GM21723 (cell line): ENCODE measurements at regions not wholly inside any gene's neighbourhood (a gene's known extent, or its start where the extent isn't known, plus 50 kb on each side); places are given as distances from the start of the nearest gene placed in this dataset.
"Not testable (repeated sequence)": the region's sequence is repeated elsewhere in the genome, so short reads cannot be mapped to it uniquely, and the experiment has no call there.

Experiments
- ATAC-seq: cut with Tn5 transposase; IDR thresholded peaks from one replicate; pipeline ENCODE4 v1.9.1; 2021; ENCODE audit warnings: mild to moderate bottlenecking, moderate library complexity; ENCODE audit not compliant: unreplicated experiment

DNA sequence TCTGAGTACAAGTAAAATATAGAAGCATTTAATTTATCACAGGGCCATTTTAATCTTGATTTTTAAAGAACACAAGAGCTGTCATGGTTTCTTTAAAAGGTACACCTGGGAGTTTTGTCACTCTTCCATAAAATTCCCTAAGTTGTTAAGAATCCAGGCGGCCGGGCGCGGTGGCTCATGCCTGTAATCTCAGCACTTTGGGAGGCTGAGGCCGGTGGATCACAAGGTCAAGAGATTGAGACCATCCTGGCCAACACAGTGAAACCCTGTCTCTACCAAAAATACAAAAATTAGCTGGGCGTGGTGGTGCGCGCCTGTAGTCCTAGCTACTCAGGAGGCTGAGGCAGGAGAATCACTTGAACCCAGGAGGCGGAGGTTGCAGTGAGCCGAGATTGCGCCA lies 278.3 kb downstream of the PCDH17 start:
- ATAC-seq, result not testable (repeated sequence)

DNA sequence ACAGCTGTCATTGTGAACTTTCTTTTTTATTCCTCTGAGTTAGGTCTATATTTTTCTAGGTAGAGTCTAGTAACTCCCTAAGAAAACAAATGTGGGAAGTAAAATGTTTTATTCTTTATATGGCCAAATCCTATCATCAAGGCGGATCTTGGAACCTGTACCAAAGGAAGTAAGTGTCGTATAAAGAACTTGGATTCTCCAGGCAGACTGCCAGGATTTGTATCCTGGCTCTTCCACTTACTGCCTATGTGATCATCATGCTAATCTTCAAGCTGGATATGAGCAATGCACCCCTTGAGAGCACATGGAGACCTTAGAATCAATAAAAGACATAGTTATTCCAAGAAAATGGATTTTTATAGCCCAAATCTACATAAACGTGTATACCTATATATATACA lies 286.5 kb downstream of the PCDH17 start:
- ATAC-seq, result no peak

DNA sequence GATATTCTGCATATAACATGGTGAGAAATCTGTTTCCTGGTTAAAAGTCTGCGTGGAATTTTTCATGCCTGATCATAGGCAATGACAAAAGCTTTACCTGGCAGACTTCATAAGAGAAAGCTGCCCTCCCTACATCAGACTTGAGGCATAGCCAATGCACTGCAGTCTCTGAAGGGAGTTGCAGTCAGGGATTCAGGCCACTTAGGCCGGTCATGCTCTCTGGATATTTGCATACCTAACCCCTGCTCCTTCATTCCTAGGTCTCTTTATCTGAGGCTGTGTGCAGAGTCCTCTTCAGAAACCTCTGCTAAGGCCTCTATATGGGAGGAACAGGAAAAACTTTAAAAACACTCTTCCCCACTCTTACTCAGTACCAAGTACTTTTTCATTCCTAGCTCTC lies 287.4 kb downstream of the PCDH17 start:
- no peak for ATAC-seq

DNA sequence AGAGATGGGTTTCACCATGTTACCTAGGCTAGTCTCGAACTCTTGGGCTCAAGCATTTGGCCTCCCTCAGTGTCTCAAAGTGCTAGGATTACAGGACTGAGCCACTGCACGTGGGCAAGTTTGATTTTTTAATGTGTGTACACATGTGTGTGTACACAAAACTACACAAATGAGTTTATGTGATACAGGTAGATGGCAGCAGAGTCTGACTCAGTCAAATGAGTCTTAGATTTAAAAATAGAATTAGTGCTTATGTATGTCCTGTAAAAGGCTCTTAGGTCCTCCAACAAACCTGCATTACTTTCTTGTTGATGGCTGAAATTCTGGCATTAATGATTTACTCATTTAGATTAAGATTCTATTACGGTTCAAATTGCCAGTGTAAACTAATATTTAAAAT lies 293.7 kb downstream of the PCDH17 start:
- no peak for ATAC-seq

DNA sequence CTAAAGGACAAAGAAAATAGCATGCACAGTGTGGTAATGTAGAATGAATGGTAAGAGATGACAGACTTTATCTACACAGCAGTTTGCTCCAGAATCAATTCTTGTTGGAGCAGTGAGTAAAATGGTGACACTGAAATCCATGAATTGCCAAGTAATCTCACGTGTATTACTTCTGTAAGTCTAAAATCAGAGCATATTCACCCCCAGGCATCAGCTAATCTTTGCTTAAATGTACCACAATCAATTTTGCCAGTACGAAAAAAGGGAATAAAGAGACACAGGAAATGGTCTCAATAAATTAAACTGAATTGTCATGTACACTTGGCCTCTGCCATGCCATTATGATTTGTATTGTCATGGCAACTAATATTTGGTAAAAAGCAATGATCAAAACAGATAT lies 294.2 kb downstream of the PCDH17 start:
- ATAC-seq, result no peak

DNA sequence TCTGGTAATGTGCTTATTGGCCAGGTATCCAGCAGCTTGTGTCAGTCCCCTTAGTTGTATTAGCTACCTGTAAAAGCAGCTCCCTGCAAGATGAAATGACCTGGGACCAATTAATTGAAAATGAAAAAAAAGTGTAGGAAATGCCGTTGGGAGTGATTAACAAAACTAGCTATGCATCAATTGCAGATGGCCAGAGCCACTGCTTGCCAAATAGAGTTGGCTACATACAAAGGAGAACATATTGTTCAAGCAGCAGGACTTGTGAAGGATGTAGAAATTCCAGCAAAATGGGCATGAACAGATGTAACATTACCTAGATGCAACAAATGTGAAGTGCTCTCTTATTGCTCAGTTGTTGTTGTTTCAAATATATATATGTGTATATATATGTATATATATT lies 300.5 kb downstream of the PCDH17 start:
- ATAC-seq, result no peak

DNA sequence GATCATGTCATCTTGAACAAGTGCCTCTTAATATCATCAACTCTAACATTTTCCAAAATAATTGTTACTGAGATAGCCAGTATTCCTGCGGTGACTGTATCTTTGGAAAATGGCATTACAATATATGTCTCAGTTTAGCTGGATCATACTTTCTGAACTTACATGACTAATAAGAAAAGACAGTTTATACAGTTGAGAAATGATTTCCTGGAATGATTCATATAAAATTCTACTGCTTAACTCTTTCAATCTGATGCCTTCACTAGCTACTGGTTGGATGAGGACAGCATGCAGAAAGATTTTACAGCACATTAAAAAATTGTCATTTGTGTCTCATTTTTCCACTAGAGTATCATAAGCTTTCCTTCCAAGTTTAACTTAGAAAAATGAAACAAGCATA lies 302.1 kb downstream of the PCDH17 start:
- ATAC-seq, result no peak

DNA sequence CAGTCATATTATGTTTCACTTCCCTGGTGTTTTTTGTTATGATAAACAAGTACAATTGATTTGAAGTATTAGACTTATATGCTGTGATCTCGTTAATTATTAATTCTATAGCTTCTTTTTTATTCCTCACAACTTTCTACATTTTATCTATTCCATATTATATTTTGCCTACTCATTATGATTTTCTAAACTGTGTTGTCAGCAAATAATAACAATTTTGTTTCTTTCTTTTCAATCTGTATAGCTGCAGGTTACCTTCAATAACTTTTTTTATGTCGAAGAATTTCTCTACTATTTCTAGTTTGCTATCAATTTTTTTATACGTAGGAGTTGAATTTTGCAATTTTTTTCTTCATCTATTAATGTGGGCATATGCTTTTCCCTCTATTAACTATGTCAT lies 304.4 kb downstream of the PCDH17 start:
- ATAC-seq, result no peak

DNA sequence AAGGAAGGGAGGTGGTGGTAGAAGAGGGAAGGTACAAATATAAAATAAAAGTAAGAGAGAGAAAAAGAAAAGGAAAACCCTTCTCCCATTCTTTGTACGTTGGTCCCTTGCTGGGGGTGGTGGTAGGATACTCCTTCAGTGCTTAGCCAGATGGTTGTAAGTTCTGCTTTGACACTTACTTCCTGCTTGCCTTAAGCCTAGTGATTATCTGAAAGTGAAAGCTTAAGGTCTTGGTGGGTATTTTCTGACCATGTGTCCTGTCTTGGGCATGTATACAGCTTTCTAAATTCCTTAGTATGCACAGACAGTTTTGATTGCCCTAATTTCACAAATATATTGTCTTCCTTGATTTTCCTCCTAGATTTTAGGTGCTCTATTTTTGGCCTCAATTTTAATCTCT lies 314.8 kb downstream of the PCDH17 start:
- ATAC-seq, result peak; percentile 79

DNA sequence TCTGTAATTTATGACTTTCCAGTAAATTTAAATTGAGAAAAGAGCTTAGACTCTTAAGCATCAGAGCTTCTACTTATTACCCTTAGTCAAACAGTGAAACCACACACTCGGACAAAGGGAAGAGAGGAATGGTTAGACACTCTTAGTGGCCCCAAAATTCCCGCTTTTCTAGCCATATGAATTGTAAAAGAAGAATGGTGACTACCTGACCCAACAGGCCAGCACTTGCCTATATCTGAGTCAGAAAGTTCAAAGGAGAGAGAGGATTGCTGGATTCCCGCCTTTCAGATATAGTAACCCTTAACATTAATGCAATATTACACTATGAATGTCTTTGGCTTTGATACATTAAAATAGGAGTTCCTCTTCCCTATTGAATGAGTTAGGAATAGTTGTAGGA lies 317.3 kb downstream of the PCDH17 start:
- no peak for ATAC-seq

DNA sequence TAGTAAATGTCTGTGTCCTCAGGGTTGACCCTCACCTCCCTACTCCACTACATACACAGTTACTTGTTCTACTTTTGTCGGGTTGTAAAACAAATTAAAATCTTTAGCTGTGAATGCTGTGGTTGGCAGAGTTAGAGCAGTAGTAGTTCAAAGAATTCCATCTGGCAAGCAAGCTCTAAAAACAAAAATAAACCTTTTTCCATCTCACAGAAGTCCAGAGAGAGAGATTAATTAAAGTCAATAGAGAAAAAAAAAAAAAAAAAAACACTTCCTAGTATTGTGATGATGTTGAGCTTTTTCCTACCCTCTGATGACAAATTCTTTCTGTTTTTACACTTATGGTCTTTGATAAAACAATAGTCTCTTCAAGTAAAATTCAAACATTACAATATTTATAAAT lies 338.4 kb downstream of the PCDH17 start:
- no peak for ATAC-seq

DNA sequence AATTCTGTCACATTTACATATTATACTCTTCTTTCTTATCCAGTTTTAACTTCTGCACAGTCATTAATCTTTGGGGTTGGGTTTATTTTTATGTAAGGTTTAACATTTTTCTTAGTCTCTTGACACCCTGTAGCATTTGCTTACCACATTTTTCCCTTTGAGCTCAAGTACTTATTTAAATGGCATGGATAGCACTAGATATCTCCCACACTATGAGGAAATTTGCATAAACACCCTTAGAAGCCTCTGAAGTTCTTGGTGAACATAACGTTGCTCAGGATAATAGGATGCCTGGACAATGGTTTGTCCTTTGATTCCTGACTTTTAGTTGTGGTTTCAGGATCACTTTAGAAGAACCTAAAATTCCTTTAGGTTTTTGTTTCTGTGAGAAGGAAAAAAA lies 338.9 kb downstream of the PCDH17 start:
- no peak for ATAC-seq

DNA sequence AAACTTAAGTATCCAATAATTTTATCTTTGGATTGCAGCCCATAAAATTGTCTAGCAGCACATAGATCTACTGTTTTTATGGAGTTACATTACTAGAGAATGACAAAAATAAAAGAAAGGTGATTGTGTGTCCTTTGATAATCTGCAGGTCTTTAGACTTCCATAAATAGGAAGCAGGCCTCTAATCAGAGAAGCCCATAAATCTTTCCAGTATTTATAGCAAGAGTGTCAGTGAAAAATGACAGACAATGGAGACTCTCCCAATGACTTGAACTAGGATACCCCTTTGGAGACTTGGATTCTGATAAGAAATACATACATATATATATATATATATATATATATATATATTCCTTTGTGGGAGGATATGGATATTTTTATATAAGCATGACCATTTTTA lies 351.2 kb downstream of the PCDH17 start:
- no peak for ATAC-seq

DNA sequence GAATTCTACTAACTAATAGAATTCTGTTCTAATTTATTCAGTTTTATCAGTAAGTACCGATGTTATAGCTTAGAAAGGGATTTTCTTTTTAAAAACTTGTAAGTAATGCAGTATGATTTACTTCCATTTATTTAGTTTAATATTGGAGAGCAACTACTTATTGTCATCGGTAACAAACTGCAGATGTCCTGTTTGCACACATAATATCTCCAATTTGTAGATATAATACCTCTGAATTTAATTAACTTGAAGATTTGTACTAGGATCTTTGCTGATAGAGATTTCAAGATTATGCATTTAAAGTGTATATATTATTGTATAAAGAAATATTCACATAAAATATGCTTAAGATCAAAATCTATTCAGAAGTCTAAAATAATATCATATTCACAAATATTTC lies 356.7 kb downstream of the PCDH17 start:
- no peak for ATAC-seq

DNA sequence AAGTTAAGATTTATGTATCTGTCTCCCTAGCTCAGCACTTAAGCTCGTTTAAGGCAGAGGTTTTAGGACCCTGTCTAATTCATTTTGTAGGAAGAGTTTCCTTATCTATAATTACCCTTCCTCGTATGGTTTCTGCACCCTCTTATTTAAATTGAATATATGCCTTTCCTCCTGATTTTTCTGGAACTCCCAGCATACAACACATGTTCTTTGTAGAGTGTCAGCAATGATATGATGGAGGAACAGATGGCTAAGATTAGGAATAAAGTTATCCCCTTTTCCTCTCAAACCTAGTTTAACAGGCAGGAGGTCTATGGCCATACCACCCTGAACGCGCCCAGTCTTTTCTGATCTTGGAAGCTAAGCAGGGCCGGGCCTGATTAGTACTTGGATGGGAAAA lies 359.5 kb downstream of the PCDH17 start:
- ATAC-seq, result no peak

DNA sequence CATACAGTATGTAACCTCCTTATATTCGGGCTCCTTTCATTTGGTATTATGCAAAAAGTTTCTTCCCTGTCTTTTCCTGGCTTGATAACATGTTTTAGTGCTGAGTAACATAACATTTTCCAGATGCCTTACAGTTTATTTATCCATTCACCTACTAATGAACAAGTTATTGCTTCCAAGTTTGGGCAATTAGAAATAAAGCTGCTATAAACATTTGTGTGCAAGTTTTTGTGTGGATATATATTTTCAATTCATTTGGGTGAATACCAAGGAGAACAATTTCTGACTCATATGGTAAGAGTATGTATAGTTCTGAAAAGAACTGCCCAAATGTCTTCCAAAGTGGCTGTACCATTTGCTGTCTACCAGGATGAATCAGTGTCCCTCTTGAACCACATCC lies 360.9 kb downstream of the PCDH17 start:
- no peak for ATAC-seq

DNA sequence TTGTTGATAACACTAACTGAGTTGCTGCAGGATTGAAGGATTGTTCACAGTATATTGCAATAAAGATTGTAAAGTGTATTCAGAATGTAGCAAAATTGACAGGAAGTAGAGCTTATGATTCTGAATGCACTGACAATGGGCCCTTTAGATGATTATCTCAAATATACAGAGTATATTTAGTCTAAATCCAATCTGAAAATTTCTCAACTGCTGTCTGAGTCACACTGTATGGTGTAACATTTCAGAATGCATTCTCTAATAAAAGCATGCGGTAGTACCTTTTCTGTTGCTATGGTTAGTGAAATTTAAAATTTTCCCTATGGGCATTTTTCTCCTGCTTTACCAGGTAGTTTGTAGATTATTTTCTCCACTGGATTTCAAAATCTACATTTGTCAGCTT lies 365.2 kb downstream of the PCDH17 start:
- no peak for ATAC-seq

DNA sequence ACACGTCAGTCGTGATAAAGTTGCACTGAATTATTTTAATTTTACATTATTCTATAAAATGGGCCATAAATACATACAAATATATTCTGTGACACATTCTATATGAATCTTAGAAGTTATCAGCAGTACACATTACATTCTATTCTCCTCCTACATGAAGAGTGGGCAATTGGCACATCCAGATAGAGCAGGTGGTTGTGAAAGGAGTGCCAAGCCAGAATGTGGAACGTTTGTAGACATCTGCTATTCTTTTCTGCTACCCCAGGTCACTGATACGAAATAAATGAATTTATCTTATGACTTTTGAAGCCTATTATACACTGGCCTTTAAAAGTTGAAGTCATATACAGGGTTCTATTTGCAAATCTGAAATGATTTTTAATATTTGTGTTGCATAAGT lies 373.2 kb downstream of the PCDH17 start:
- ATAC-seq, result no peak

DNA sequence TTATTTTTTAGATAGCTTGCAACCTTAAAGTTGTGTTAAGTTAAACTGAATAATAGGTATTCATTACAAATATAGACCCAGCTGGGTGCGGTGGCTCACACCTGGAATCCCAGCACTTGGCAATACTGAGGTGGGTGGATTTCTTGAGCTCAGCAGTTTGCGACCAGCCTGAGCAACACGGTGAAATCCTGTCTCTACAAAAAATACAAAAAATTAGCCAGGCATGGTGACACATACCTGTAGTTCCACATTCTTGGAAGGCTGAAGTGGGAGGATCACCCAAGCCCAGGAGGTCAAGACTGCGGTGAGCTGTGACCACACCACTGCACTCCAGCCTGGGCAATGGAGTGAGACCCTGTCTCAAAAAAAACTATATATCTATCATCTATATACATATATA lies 386.5 kb downstream of the PCDH17 start:
- ATAC-seq, result no peak

DNA sequence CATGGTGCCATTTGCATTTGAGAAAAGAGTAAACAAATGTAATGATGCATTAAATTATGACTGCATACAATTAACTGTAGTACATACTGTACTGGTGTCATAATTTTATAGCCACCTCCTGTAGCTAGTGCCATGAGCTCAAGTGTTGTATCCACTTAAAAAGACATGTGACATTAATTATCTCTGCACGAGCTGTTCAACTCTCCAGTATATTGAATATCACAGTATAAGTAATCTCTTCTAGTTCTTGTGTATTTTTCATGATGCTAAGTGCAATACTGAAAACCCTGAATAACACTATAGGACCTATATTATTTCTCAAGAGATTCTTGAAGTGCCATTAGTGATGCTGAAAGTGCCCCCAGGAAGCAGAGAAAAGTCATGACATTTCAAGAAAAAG lies 387.3 kb downstream of the PCDH17 start:
- ATAC-seq, result no peak

DNA sequence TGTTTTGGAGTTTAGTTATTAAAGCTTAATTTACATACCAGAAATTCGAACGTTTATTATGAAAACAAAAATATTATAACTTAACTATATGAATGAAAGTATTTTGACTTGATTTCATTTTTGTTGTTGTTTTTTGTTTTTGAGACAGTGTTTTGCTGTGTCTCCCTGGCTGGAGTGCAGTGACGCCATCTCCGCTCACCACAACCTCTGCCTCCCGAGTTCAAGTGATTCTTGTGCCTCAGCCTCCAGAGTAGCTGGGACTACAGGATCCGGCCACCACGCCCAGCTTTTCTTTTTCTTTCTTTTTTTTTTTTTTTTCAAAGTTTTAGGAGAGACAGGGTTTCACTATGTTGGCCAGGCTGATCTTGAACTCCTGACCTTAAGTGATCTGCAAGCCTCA lies 392.6 kb downstream of the PCDH17 start:
- ATAC-seq, result no peak

DNA sequence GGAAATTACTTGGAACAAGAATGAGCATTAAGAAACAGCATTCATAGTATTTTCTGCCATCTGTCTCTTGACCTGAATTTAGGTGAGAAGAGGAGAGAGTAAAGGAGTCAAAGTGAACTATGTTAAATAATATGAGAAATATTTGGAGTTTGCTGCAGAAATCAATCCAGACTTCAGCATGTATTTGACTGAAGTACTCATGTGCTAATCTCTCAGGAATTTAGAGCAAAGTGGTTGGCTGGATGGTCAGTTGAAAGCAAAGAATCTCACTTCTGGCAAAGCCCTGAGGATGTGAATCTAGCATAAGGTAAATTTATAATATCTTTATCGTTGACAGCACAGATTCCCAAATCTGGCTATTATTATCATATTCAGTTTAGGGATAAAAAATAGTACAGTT lies 394.3 kb downstream of the PCDH17 start:
- ATAC-seq, result no peak

DNA sequence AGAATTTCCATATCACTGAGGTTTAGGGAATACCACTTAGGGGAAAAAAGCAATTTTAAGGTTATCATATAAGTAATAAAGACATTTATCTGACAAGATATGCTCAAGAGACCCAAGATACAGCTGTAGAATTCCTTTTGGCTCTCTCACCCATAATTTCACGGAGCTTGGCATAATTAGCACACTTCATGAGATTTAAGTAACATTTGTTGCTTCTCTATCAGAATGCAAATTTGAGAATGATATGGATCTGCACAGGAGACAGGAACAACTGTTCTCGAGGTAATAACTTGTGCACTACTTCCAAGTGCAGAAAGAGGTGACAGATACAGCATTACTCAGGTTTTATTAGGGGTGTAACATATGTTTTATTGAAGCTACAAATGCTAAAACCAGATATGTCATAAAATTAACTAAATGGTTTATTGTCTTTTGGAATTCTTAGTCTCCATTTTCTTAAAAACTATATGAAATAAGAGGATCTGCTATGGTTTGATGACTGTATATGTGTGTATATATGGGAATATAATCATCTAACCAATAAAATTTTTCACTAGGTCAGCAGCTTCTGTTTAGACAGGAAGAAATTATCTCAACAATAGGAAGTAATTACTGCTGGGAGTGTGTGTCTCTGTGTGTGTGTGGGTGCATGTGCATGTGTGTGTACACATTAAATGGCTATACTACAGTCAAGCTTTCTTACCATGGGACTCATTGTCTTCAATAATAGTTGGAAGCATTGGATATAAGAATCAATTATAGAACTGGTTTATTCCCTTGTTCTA lies 401.3 kb downstream of the PCDH17 start:
- ATAC-seq, result no peak
